ENCODE measurements at regions not wholly inside any gene's neighbourhood (a gene's known extent, or its start where the extent isn't known, plus 50 kb on each side); places are given as distances from the start of the nearest gene placed in this dataset.
A peak's percentile ranks its signal among the peaks of the same experiment; 100 is the strongest.

DNA sequence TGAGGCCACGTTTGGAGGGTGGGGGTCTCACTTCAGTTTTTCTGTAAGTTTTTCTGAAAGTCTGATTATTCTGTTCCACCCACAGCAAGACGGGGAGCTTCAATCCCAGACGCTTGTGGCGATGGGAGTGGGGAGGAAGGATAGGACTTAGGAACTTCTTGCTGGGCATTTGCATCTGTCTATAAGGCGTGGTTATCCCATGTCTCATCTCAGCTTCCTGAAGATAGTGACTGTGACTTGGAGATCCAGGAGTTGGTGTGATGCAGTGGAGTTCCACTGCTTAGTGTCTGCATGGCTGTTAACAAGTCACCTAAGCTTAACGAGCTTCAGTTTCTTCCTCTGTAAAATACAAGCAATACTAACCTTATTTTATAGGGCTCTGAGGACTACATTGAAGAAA is 58.9 kb upstream of the BARX2 start:
- peak overlapping the region; percentile 15 for H2BK12ac ChIP-seq (ENCODE audit: low read length)
- no peak overlapping the region for H3K23ac ChIP-seq (ENCODE audit: low read length)
- no peak for DNase-seq
- H2AFZ ChIP-seq (ENCODE audit: insufficient read depth, low read length, poor library complexity) = no peak overlapping the region
- no CpG with 5 or more reads among the region's 6 CpGs for WGBS (ENCODE audit: extremely low coverage, insufficient coverage, insufficient read length)
- peak overlapping the region; percentile 66 for H3K27ac ChIP-seq (ENCODE audit: low read depth, low read length)
- H3K36me3 ChIP-seq (ENCODE audit: control insufficient read depth in 1 of 2, insufficient read depth in 2 of 2, low read length in 2 of 2) = no peaks in the 10 kb centered on the region
- H4K8ac ChIP-seq (ENCODE audit: low read depth, low read length) = no peak overlapping the region
- H2BK5ac ChIP-seq (ENCODE audit: low read depth, low read length, poor library complexity) = no peak overlapping the region
- H2BK120ac ChIP-seq (ENCODE audit: insufficient read depth, low read length, poor library complexity) = no peak overlapping the region
- H3K4me2 ChIP-seq (ENCODE audit: low read length) = no peak overlapping the region
- no peak overlapping the region for H3K9ac ChIP-seq (ENCODE audit: low read length)
- H3K18ac ChIP-seq (ENCODE audit: low read length) = no peak overlapping the region
- peaks cover 7% of the 10 kb centered on the region for H3K79me1 ChIP-seq (ENCODE audit: low read length)
- H3K9me3 ChIP-seq (ENCODE audit: insufficient read depth, low read depth, low read length) = no peaks in the 10 kb centered on the region
- no peak overlapping the region for H4K12ac ChIP-seq (ENCODE audit: low read depth, low read length)
- no peak overlapping the region for H3K4me3 ChIP-seq (ENCODE audit: low read depth, low read length)
- H3K14ac ChIP-seq (ENCODE audit: low read length) = no peak overlapping the region
- H3K4ac ChIP-seq (ENCODE audit: low read depth, low read length) = no peak overlapping the region
- no peaks in the 10 kb centered on the region for H3K27me3 ChIP-seq (ENCODE audit: insufficient read depth, low read length)
- H3K79me2 ChIP-seq (ENCODE audit: control insufficient read depth, insufficient read depth, low read length, poor library complexity) = peaks cover 4% of the 10 kb centered on the region
- H4K91ac ChIP-seq (ENCODE audit: low read depth, low read length) = peak overlapping the region; percentile 48
- H3K4me1 ChIP-seq (ENCODE audit: control insufficient read depth in 1 of 2, insufficient read depth in 2 of 2, low read length in 2 of 2) = peaks cover 16 to 28% of the 10 kb centered on the region in 2 experiments
- no peak overlapping the region for H2AK5ac ChIP-seq (ENCODE audit: low read length)

GRCh38 chr11:129315781-129316579 is 59.7 kb upstream of the BARX2 start:
- Histone ChIP-seq H3K18ac (ENCODE audit: low read length) (peak overlapping the region; percentile 71), H2AFZ (ENCODE audit: insufficient read depth, low read length, poor library complexity) (peak overlapping the region; percentile 21), H3K79me1 (ENCODE audit: low read length) (peaks cover 7% of the 10 kb centered on the region), H3K4me3 (ENCODE audit: low read depth, low read length) (no peak overlapping the region), H3K9ac (ENCODE audit: low read length) (no peak overlapping the region), H2BK5ac (ENCODE audit: low read depth, low read length, poor library complexity) (peak overlapping the region; percentile 67), H2BK120ac (ENCODE audit: insufficient read depth, low read length, poor library complexity) (peak overlapping the region; percentile 61), H3K27me3 (ENCODE audit: insufficient read depth, low read length) (no peaks in the 10 kb centered on the region), H4K91ac (ENCODE audit: low read depth, low read length) (peak overlapping the region; percentile 81), H3K14ac (ENCODE audit: low read length) (peak overlapping the region; percentile 58), H3K23ac (ENCODE audit: low read length) (no peak overlapping the region), H4K8ac (ENCODE audit: low read depth, low read length) (peak overlapping the region; percentile 29), H3K4me2 (ENCODE audit: low read length) (peak overlapping the region; percentile 13), H2BK12ac (ENCODE audit: low read length) (peak overlapping the region; percentile 95), H3K4ac (ENCODE audit: low read depth, low read length) (peak overlapping the region; percentile 23), H3K36me3 (ENCODE audit: control insufficient read depth in 1 of 2, insufficient read depth in 2 of 2, low read length in 2 of 2) (no peaks in the 10 kb centered on the region), H3K9me3 (ENCODE audit: insufficient read depth, low read depth, low read length) (no peaks in the 10 kb centered on the region), H3K4me1 (ENCODE audit: control insufficient read depth in 1 of 2, insufficient read depth in 2 of 2, low read length in 2 of 2) (peaks cover 16 to 28% of the 10 kb centered on the region in 2 experiments), H2AK5ac (ENCODE audit: low read length) (peak overlapping the region; percentile 93), H3K27ac (ENCODE audit: low read depth, low read length) (peak overlapping the region; percentile 71), H4K12ac (ENCODE audit: low read depth, low read length) (no peak overlapping the region), H3K79me2 (ENCODE audit: control insufficient read depth, insufficient read depth, low read length, poor library complexity) (peaks cover 4% of the 10 kb centered on the region)
- DNase-seq = peak; percentile 41 to 66
- WGBS (ENCODE audit: extremely low coverage, insufficient coverage, insufficient read length) = no CpG with 5 or more reads among the region's 12 CpGs

DNA sequence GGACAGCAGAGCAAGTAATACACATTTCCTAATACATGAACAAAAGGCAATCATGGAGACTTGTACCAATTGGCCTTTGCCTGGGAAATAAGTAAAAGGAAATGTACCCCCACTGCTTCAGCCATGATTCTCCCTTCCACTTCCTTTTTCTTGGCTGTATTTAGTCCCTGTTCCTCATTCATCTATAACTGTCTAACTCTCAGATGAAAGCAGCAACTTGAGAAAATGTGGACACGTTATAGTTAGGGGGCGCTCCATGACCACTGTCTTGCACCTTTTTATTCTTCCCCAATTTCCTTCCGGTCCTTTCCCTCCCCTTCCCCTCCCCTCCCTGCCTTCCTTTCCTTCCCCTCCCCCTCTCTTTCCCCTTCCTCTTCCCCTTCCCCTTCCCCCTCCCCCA is 61.3 kb upstream of the BARX2 start:
- Histone ChIP-seq H3K18ac (ENCODE audit: low read length) (no peak overlapping the region), H3K4me3 (ENCODE audit: low read depth, low read length) (no peak overlapping the region), H4K8ac (ENCODE audit: low read depth, low read length) (no peak overlapping the region), H2BK120ac (ENCODE audit: insufficient read depth, low read length, poor library complexity) (no peak overlapping the region), H4K12ac (ENCODE audit: low read depth, low read length) (no peak overlapping the region), H3K27ac (ENCODE audit: low read depth, low read length) (no peak overlapping the region), H2AFZ (ENCODE audit: insufficient read depth, low read length, poor library complexity) (no peak overlapping the region), H3K23ac (ENCODE audit: low read length) (no peak overlapping the region), H3K27me3 (ENCODE audit: insufficient read depth, low read length) (no peaks in the 10 kb centered on the region), H3K36me3 (ENCODE audit: control insufficient read depth in 1 of 2, insufficient read depth in 2 of 2, low read length in 2 of 2) (no peaks in the 10 kb centered on the region), H2AK5ac (ENCODE audit: low read length) (no peak overlapping the region), H3K9me3 (ENCODE audit: insufficient read depth, low read depth, low read length) (no peaks in the 10 kb centered on the region), H3K14ac (ENCODE audit: low read length) (no peak overlapping the region), H3K79me1 (ENCODE audit: low read length) (peaks cover 7% of the 10 kb centered on the region), H3K9ac (ENCODE audit: low read length) (no peak overlapping the region), H3K79me2 (ENCODE audit: control insufficient read depth, insufficient read depth, low read length, poor library complexity) (peaks cover 4% of the 10 kb centered on the region), H3K4ac (ENCODE audit: low read depth, low read length) (no peak overlapping the region), H2BK12ac (ENCODE audit: low read length) (no peak overlapping the region), H3K4me2 (ENCODE audit: low read length) (no peak overlapping the region), H4K91ac (ENCODE audit: low read depth, low read length) (no peak overlapping the region), H3K4me1 (ENCODE audit: control insufficient read depth in 1 of 2, insufficient read depth in 2 of 2, low read length in 2 of 2) (peaks cover 16 to 26% of the 10 kb centered on the region in 2 experiments), H2BK5ac (ENCODE audit: low read depth, low read length, poor library complexity) (no peak overlapping the region)
- no peak for DNase-seq
- WGBS (ENCODE audit: extremely low coverage, insufficient coverage, insufficient read length) = no CpG with 5 or more reads among the region's 3 CpGs

- DNase-seq = no peak
- no peak overlapping the region for H3K23ac ChIP-seq (ENCODE audit: low read length)
- no peak overlapping the region for H2AK5ac ChIP-seq (ENCODE audit: low read length)
- no peak overlapping the region for H4K12ac ChIP-seq (ENCODE audit: low read depth, low read length)
- no peak overlapping the region for H4K91ac ChIP-seq (ENCODE audit: low read depth, low read length)
- no peak overlapping the region for H3K4me3 ChIP-seq (ENCODE audit: low read depth, low read length)
- H3K9me3 ChIP-seq (ENCODE audit: insufficient read depth, low read depth, low read length) = no peaks in the 10 kb centered on the region
- H3K79me2 ChIP-seq (ENCODE audit: control insufficient read depth, insufficient read depth, low read length, poor library complexity) = peaks cover 4% of the 10 kb centered on the region
- H2AFZ ChIP-seq (ENCODE audit: insufficient read depth, low read length, poor library complexity) = no peak overlapping the region
- H2BK5ac ChIP-seq (ENCODE audit: low read depth, low read length, poor library complexity) = no peak overlapping the region
- H3K9ac ChIP-seq (ENCODE audit: low read length) = no peak overlapping the region
- H3K36me3 ChIP-seq (ENCODE audit: control insufficient read depth in 1 of 2, insufficient read depth in 2 of 2, low read length in 2 of 2) = no peaks in the 10 kb centered on the region
- H3K18ac ChIP-seq (ENCODE audit: low read length) = no peak overlapping the region
- no peak overlapping the region for H3K4me2 ChIP-seq (ENCODE audit: low read length)
- H2BK12ac ChIP-seq (ENCODE audit: low read length) = no peak overlapping the region
- no peak overlapping the region for H3K27ac ChIP-seq (ENCODE audit: low read depth, low read length)
- peak overlapping the region; percentile 27 for H2BK120ac ChIP-seq (ENCODE audit: insufficient read depth, low read length, poor library complexity)
- peak overlapping the region; percentile 41 for H4K8ac ChIP-seq (ENCODE audit: low read depth, low read length)
- no peak overlapping the region for H3K4ac ChIP-seq (ENCODE audit: low read depth, low read length)
- peaks cover 7% of the 10 kb centered on the region for H3K79me1 ChIP-seq (ENCODE audit: low read length)
- H3K14ac ChIP-seq (ENCODE audit: low read length) = no peak overlapping the region
- H3K4me1 ChIP-seq (ENCODE audit: control insufficient read depth in 1 of 2, insufficient read depth in 2 of 2, low read length in 2 of 2) = peaks cover 16 to 26% of the 10 kb centered on the region in 2 experiments
- no CpG with 5 or more reads among the region's 6 CpGs for WGBS (ENCODE audit: extremely low coverage, insufficient coverage, insufficient read length)
- no peaks in the 10 kb centered on the region for H3K27me3 ChIP-seq (ENCODE audit: insufficient read depth, low read length)
These were observed 61.9 kb upstream of the BARX2 start for GRCh38 chr11:129313541-129314297.
